ENCODE measurements at regions not wholly inside any gene's neighbourhood (a gene's known extent, or its start where the extent isn't known, plus 50 kb on each side); places are given as distances from the start of the nearest gene placed in this dataset.

- Histone ChIP-seq H3K9ac (ENCODE audit: low read length) (no peak overlapping the region), H3K27me3 (ENCODE audit: low read length) (peaks cover 86% of the 10 kb centered on the region), H3F3A (ENCODE audit: low read length, unreplicated experiment) (no peaks in the 10 kb centered on the region), H3K9me2 (replicated peaks; ENCODE audit: low read length) (no peaks in the 10 kb centered on the region), H3K4me2 (ENCODE audit: low read length) (no peak overlapping the region), H3K79me2 (ENCODE audit: low read length) (no peaks in the 10 kb centered on the region), H3K4me3 (ENCODE audit: low read length) (no peak overlapping the region), H2AFZ (ENCODE audit: low read length) (no peak overlapping the region), H3K36me3 (ENCODE audit: low read depth, low read length) (no peaks in the 10 kb centered on the region), H4K20me1 (ENCODE audit: low read length) (no peaks in the 10 kb centered on the region), H3K9me3 (ENCODE audit: low read length) (no peaks in the 10 kb centered on the region), H3K4me1 (ENCODE audit: insufficient read depth, low read length) (no peaks in the 10 kb centered on the region), H3K27ac (ENCODE audit: low read length) (no peak overlapping the region)
- ATAC-seq (no peak), DNase-seq (no peak)
- BruUV-seq (replicated peaks) = no TSS peak
- no peak for TF ChIP-seq CTCF (conservative IDR thresholded peaks at IDR 0.05; ENCODE audit: low read depth, low read length)
- no peak for TF ChIP-seq EZH2 (IDR thresholded peaks at IDR 0.05; ENCODE audit: low read length, unreplicated experiment)
- no peak for TF ChIP-seq EZH2phosphoT487 (IDR thresholded peaks at IDR 0.05; ENCODE audit: borderline replicate concordance, low read length)
- intact Hi-C loops (cut with micrococcal nuclease) = no loop called here
- POLR2A ChIA-PET (ENCODE audit: unreplicated experiment) = no interaction called here
- CTCF ChIA-PET = no interaction called here
Observed at GRCh38 chr1:5506634-5507033, 485.6 kb downstream of the NPHP4 start.

GRCh38 chr1:5505944-5506343, 486.3 kb downstream of the NPHP4 start:
- CTCF ChIA-PET = no interaction called here
- BruUV-seq (replicated peaks) = no TSS peak

GRCh38 chr1:5504364-5504740, 487.9 kb downstream of the NPHP4 start:
- Histone ChIP-seq H2AFZ (ENCODE audit: low read length) (no peak overlapping the region), H3K36me3 (ENCODE audit: low read depth, low read length) (no peaks in the 10 kb centered on the region), H3K79me2 (ENCODE audit: low read length) (no peaks in the 10 kb centered on the region), H3K27me3 (ENCODE audit: low read length) (peaks cover 79% of the 10 kb centered on the region), H3K27ac (ENCODE audit: low read length) (no peak overlapping the region), H3F3A (ENCODE audit: low read length, unreplicated experiment) (no peaks in the 10 kb centered on the region), H4K20me1 (ENCODE audit: low read length) (no peaks in the 10 kb centered on the region), H3K4me3 (ENCODE audit: low read length) (no peak overlapping the region), H3K4me1 (ENCODE audit: insufficient read depth, low read length) (no peaks in the 10 kb centered on the region), H3K9ac (ENCODE audit: low read length) (no peak overlapping the region), H3K4me2 (ENCODE audit: low read length) (no peak overlapping the region), H3K9me2 (replicated peaks; ENCODE audit: low read length) (no peaks in the 10 kb centered on the region), H3K9me3 (ENCODE audit: low read length) (no peaks in the 10 kb centered on the region)
- DNase-seq (no peak), ATAC-seq (no peak)
- ChIA-PET POLR2A (ENCODE audit: unreplicated experiment) (no interaction called here), CTCF (no interaction called here)
- TF ChIP-seq EZH2 (IDR thresholded peaks at IDR 0.05; ENCODE audit: low read length, unreplicated experiment) (no peak), CTCF (conservative IDR thresholded peaks at IDR 0.05; ENCODE audit: low read depth, low read length) (no peak), EZH2phosphoT487 (IDR thresholded peaks at IDR 0.05; ENCODE audit: borderline replicate concordance, low read length) (no peak)
- intact Hi-C loops (cut with micrococcal nuclease) = no loop called here
- BruUV-seq (replicated peaks) = no TSS peak

More at GRCh38 chr1:5505944-5506343, 486.3 kb downstream of the NPHP4 start:
- no peak overlapping the region for H3K4me3 ChIP-seq (ENCODE audit: low read length)
- H3K36me3 ChIP-seq (ENCODE audit: low read depth, low read length) = no peaks in the 10 kb centered on the region
- peaks cover 85% of the 10 kb centered on the region for H3K27me3 ChIP-seq (ENCODE audit: low read length)
- no peaks in the 10 kb centered on the region for H3K9me3 ChIP-seq (ENCODE audit: low read length)
- H3F3A ChIP-seq (ENCODE audit: low read length, unreplicated experiment) = no peaks in the 10 kb centered on the region
- H3K27ac ChIP-seq (ENCODE audit: low read length) = no peak overlapping the region
- TF ChIP-seq CTCF (conservative IDR thresholded peaks at IDR 0.05; ENCODE audit: low read depth, low read length) (no peak), EZH2phosphoT487 (IDR thresholded peaks at IDR 0.05; ENCODE audit: borderline replicate concordance, low read length) (no peak), EZH2 (IDR thresholded peaks at IDR 0.05; ENCODE audit: low read length, unreplicated experiment) (no peak)
- H2AFZ ChIP-seq (ENCODE audit: low read length) = no peak overlapping the region
- no peaks in the 10 kb centered on the region for H3K4me1 ChIP-seq (ENCODE audit: insufficient read depth, low read length)
- H3K9me2 ChIP-seq (replicated peaks; ENCODE audit: low read length) = no peaks in the 10 kb centered on the region
- POLR2A ChIA-PET (ENCODE audit: unreplicated experiment) = no interaction called here
- H3K79me2 ChIP-seq (ENCODE audit: low read length) = no peaks in the 10 kb centered on the region
- no peak for ATAC-seq
- H4K20me1 ChIP-seq (ENCODE audit: low read length) = no peaks in the 10 kb centered on the region
- intact Hi-C loops (cut with micrococcal nuclease) = no loop called here
- H3K9ac ChIP-seq (ENCODE audit: low read length) = no peak overlapping the region
- DNase-seq = no peak
- no peak overlapping the region for H3K4me2 ChIP-seq (ENCODE audit: low read length)
